ENCODE measurements at regions not wholly inside any gene's neighbourhood (a gene's known extent, or its start where the extent isn't known, plus 50 kb on each side); places are given as distances from the start of the nearest gene placed in this dataset.
"Not testable (repeated sequence)": the region's sequence is repeated elsewhere in the genome, so short reads cannot be mapped to it uniquely, and the experiment has no call there.

- H3K36me3 ChIP-seq (replicated peaks in 1 of 2; ENCODE audit: control insufficient read depth in 1 of 2, insufficient read depth in 2 of 2, low read length in 1 of 2), result no peaks in the 10 kb centered on the region
- H3K4me2 ChIP-seq, result no peak overlapping the region
- H3K4me1 ChIP-seq (ENCODE audit: control insufficient read depth in 1 of 2, insufficient read depth in 2 of 2, low read depth in 1 of 2, low read length in 1 of 2), result no peaks in the 10 kb centered on the region
- CTCF ChIA-PET, result no interaction called here
- no peaks in the 10 kb centered on the region for H3K79me2 ChIP-seq (ENCODE audit: insufficient read depth)
- no peak overlapping the region for H3K4me3 ChIP-seq (ENCODE audit: low read depth in 2 of 2, low read length in 1 of 2)
- POLR2A ChIA-PET, result no interaction called here
- no peaks in the 10 kb centered on the region for H3F3A ChIP-seq (replicated peaks; ENCODE audit: insufficient read depth)
- no peaks in the 10 kb centered on the region for H3K9me2 ChIP-seq
- 7% methylated on average over 5 of the region's 5 CpGs for WGBS (ENCODE audit: low lambda C conversion rate)
- H3K27me3 ChIP-seq (ENCODE audit: insufficient read depth), result no peaks in the 10 kb centered on the region
- H3K9me3 ChIP-seq, result no peaks in the 10 kb centered on the region
- H3K9ac ChIP-seq, result no peak overlapping the region
- H2AFZ ChIP-seq (ENCODE audit: low read depth), result no peak overlapping the region
- H3K27ac ChIP-seq (ENCODE audit: low read depth in 2 of 2, low read length in 1 of 2), result no peak overlapping the region
- DNase-seq, result no peak
- no peaks in the 10 kb centered on the region for H4K20me1 ChIP-seq (ENCODE audit: insufficient read depth)
- no peak for TF ChIP-seq IRF3 (IDR thresholded peaks at IDR 0.05; ENCODE audit: low read depth, low read length)
Observed at GRCh38 chr4:10781805-10782204, 97.2 kb upstream of the CLNK start.

GRCh38 chr4:10780803-10781202 lies 96.2 kb upstream of the CLNK start:
- H3K9me2 ChIP-seq; H4K20me1 ChIP-seq (ENCODE audit: insufficient read depth); H3K4me3 ChIP-seq (ENCODE audit: low read depth in 2 of 2, low read length in 1 of 2); H3K9me3 ChIP-seq; H2AFZ ChIP-seq (ENCODE audit: low read depth); H3K36me3 ChIP-seq (replicated peaks in 1 of 2; ENCODE audit: control insufficient read depth in 1 of 2, insufficient read depth in 2 of 2, low read length in 1 of 2); DNase-seq; H3K4me1 ChIP-seq (ENCODE audit: control insufficient read depth in 1 of 2, insufficient read depth in 2 of 2, low read depth in 1 of 2, low read length in 1 of 2); H3K79me2 ChIP-seq (ENCODE audit: insufficient read depth); H3K9ac ChIP-seq; H3K27ac ChIP-seq (ENCODE audit: low read depth in 2 of 2, low read length in 1 of 2); POLR2A ChIA-PET; H3K27me3 ChIP-seq (ENCODE audit: insufficient read depth); H3F3A ChIP-seq (replicated peaks; ENCODE audit: insufficient read depth); H3K4me2 ChIP-seq; CTCF ChIA-PET: not testable (repeated sequence)
- WGBS (ENCODE audit: low lambda C conversion rate), result 22% methylated on average over 8 of the region's 13 CpGs

GRCh38 chr4:10775132-10775531 lies 90.6 kb upstream of the CLNK start:
- H3K4me2 ChIP-seq; H3K4me3 ChIP-seq (ENCODE audit: low read depth in 2 of 2, low read length in 1 of 2); H3K79me2 ChIP-seq (ENCODE audit: insufficient read depth); H3K36me3 ChIP-seq (replicated peaks in 1 of 2; ENCODE audit: control insufficient read depth in 1 of 2, insufficient read depth in 2 of 2, low read length in 1 of 2); H3K27me3 ChIP-seq (ENCODE audit: insufficient read depth); H3K9me3 ChIP-seq; H3F3A ChIP-seq (replicated peaks; ENCODE audit: insufficient read depth); CTCF ChIA-PET; H3K27ac ChIP-seq (ENCODE audit: low read depth in 2 of 2, low read length in 1 of 2); H3K4me1 ChIP-seq (ENCODE audit: control insufficient read depth in 1 of 2, insufficient read depth in 2 of 2, low read depth in 1 of 2, low read length in 1 of 2); H4K20me1 ChIP-seq (ENCODE audit: insufficient read depth); H2AFZ ChIP-seq (ENCODE audit: low read depth); POLR2A ChIA-PET; H3K9ac ChIP-seq; DNase-seq; H3K9me2 ChIP-seq: not testable (repeated sequence)
- WGBS (ENCODE audit: low lambda C conversion rate), result 46% methylated on average over 4 of the region's 4 CpGs

GRCh38 chr4:10773656-10774055 lies 89.1 kb upstream of the CLNK start:
- H3K9me3 ChIP-seq, result no peaks in the 10 kb centered on the region
- no peak overlapping the region for H3K9ac ChIP-seq
- ChIA-PET POLR2A (no interaction called here), CTCF (interaction anchor here (1.0 kb wide), 1 partner anchor 13 kb away, joined by 3 read pairs; no protein-coding TSS in a partner anchor)
- no peak for DNase-seq
- no peak overlapping the region for H3K4me3 ChIP-seq (ENCODE audit: low read depth in 2 of 2, low read length in 1 of 2)
- no peak overlapping the region for H3K27ac ChIP-seq (ENCODE audit: low read depth in 2 of 2, low read length in 1 of 2)
- no peak overlapping the region for H3K4me2 ChIP-seq
- no peaks in the 10 kb centered on the region for H3K27me3 ChIP-seq (ENCODE audit: insufficient read depth)
- no peaks in the 10 kb centered on the region for H3K36me3 ChIP-seq (replicated peaks in 1 of 2; ENCODE audit: control insufficient read depth in 1 of 2, insufficient read depth in 2 of 2, low read length in 1 of 2)
- H4K20me1 ChIP-seq (ENCODE audit: insufficient read depth), result no peaks in the 10 kb centered on the region
- WGBS (ENCODE audit: low lambda C conversion rate), result 0% methylated on average over 2 of the region's 2 CpGs
- H3K4me1 ChIP-seq (ENCODE audit: control insufficient read depth in 1 of 2, insufficient read depth in 2 of 2, low read depth in 1 of 2, low read length in 1 of 2), result no peaks in the 10 kb centered on the region
- H3K9me2 ChIP-seq, result no peaks in the 10 kb centered on the region
- no peak overlapping the region for H2AFZ ChIP-seq (ENCODE audit: low read depth)
- no peaks in the 10 kb centered on the region for H3F3A ChIP-seq (replicated peaks; ENCODE audit: insufficient read depth)
- H3K79me2 ChIP-seq (ENCODE audit: insufficient read depth), result no peaks in the 10 kb centered on the region
- no peak for TF ChIP-seq IRF3 (IDR thresholded peaks at IDR 0.05; ENCODE audit: low read depth, low read length)
- TF ChIP-seq CTCF (IDR thresholded peaks at IDR 0.05), result no peak
- TF ChIP-seq RCOR1 (IDR thresholded peaks at IDR 0.05; ENCODE audit: low read length), result no peak
- TF ChIP-seq TAF1 (IDR thresholded peaks at IDR 0.05; ENCODE audit: borderline replicate concordance, low read depth, low read length), result no peak
- no peak for TF ChIP-seq SIN3A (IDR thresholded peaks at IDR 0.05; ENCODE audit: borderline replicate concordance, low read depth, low read length)
- TF ChIP-seq RXRA (IDR thresholded peaks at IDR 0.05; ENCODE audit: borderline replicate concordance, low read depth), result no peak
- TF ChIP-seq REST (IDR thresholded peaks at IDR 0.05; ENCODE audit: low read depth, low read length), result no peak
- TF ChIP-seq GATA2 (CRISPR knock-in tag; IDR thresholded peaks at IDR 0.05), result no peak

Measured in SK-N-SH (cell line).